BLaER1 treated with 17β-estradiol and CSF1 and Interleukin-3, amounts not matched to agents 10 nM and 100 nM (cell line): ENCODE measurements at regions not wholly inside any gene's neighbourhood (a gene's known extent, or its start where the extent isn't known, plus 50 kb on each side); places are given as distances from the start of the nearest gene placed in this dataset.
"Not testable (repeated sequence)": the region's sequence is repeated elsewhere in the genome, so short reads cannot be mapped to it uniquely, and the experiment has no call there.

Experiments
- H3K27ac ChIP-seq, 11 experiments: shearing (Covaris generic); formaldehyde crosslinking; 2 replicates each; pipeline ENCODE4 v1.8.1; 2022
- H3K27me3 ChIP-seq, 11 experiments: shearing (Covaris generic); formaldehyde crosslinking; 2 replicates each; pipeline ENCODE4 v1.8.1; 2022
- H3K36me3 ChIP-seq, 11 experiments: shearing (Covaris generic); formaldehyde crosslinking; 2 replicates each; pipeline ENCODE4 v1.8.1; 2022
- H3K4me1 ChIP-seq, 10 experiments: shearing (Covaris generic); formaldehyde crosslinking; 2 replicates each; pipeline ENCODE4 v1.8.1; 2022
- H3K4me2 ChIP-seq, 11 experiments: shearing (Covaris generic); formaldehyde crosslinking; 2 replicates each; pipeline ENCODE4 v1.8.1; 2022
- H3K4me3 ChIP-seq, 10 experiments: shearing (Covaris generic); formaldehyde crosslinking; 2 replicates each; pipeline ENCODE4 v1.8.1; 2022
- H3K9ac ChIP-seq, 11 experiments: shearing (Covaris generic); formaldehyde crosslinking; 2 replicates each; pipeline ENCODE4 v1.8.1; 2022
- H3K9me3 ChIP-seq, 11 experiments: shearing (Covaris generic); formaldehyde crosslinking; replicated peaks in 1 of 11; 2 replicates each; pipeline ENCODE4 v1.8.1; 2022
- H4K20me1 ChIP-seq, 11 experiments: shearing (Covaris generic); formaldehyde crosslinking; 2 replicates each; pipeline ENCODE4 v1.8.1; 2022
- Cebpa-rat ChIP-seq, 11 experiments: shearing (Covaris generic); IDR thresholded peaks; 2 replicates each; pipeline ENCODE4 v1.8.1; 2022

GRCh38 chrX:131399678-131400428, 110.7 kb upstream of the IGSF1 start:
- Histone ChIP-seq H3K27me3 (peaks cover 76 to 99% (median 95%) of the 10 kb centered on the region in 11 experiments), H3K4me1 (peaks cover 0 to 4% (median 0%) of the 10 kb centered on the region in 10 experiments; a peak in 2 of 20 replicates)
- peak in 8 of 11 experiments; percentile 17 to 68 (median 47); a peak in 8 of 22 replicates for TF ChIP-seq Cebpa-rat (IDR thresholded peaks at IDR 0.05)

GRCh38 chrX:131402124-131402811, 113.2 kb upstream of the IGSF1 start:
- H3K9me3 ChIP-seq = peaks cover 0 to 9% (median 0%) of the 10 kb centered on the region in 11 experiments; a peak in 1 of 22 replicates
- no peak overlapping the region for H3K9ac ChIP-seq
- no peak for TF ChIP-seq Cebpa-rat (IDR thresholded peaks at IDR 0.05)
- peaks cover 0 to 4% (median 0%) of the 10 kb centered on the region in 10 experiments; a peak in 2 of 20 replicates for H3K4me1 ChIP-seq
- H3K4me3 ChIP-seq = no peak overlapping the region
- H3K36me3 ChIP-seq = no peaks in the 10 kb centered on the region
- no peaks in the 10 kb centered on the region for H4K20me1 ChIP-seq
- H3K4me2 ChIP-seq = no peak overlapping the region
- H3K27ac ChIP-seq = no peak overlapping the region
- peaks cover 79 to 99% (median 95%) of the 10 kb centered on the region in 11 experiments for H3K27me3 ChIP-seq

More at GRCh38 chrX:131399678-131400428, 110.7 kb upstream of the IGSF1 start:
- no peak overlapping the region for H3K9ac ChIP-seq
- H3K4me2 ChIP-seq = no peak overlapping the region
- H3K27ac ChIP-seq = no peak overlapping the region
- no peak overlapping the region for H3K4me3 ChIP-seq
- no peaks in the 10 kb centered on the region for H3K36me3 ChIP-seq
- no peaks in the 10 kb centered on the region; a peak in 1 of 22 replicates for H4K20me1 ChIP-seq
- peaks cover 0 to 9% (median 0%) of the 10 kb centered on the region in 11 experiments; a peak in 1 of 22 replicates for H3K9me3 ChIP-seq

GRCh38 chrX:131405497-131405896, 116.4 kb upstream of the IGSF1 start:
- Histone ChIP-seq H3K4me3 (no peak overlapping the region), H3K36me3 (no peaks in the 10 kb centered on the region), H3K4me2 (no peak overlapping the region), H3K27ac (no peak overlapping the region), H3K4me1 (no peaks in the 10 kb centered on the region), H4K20me1 (no peaks in the 10 kb centered on the region), H3K9me3 (no peaks in the 10 kb centered on the region), H3K27me3 (peaks cover 77 to 100% (median 92%) of the 10 kb centered on the region in 11 experiments), H3K9ac (no peak overlapping the region)
- TF ChIP-seq Cebpa-rat (IDR thresholded peaks at IDR 0.05) = no peak

GRCh38 chrX:131424895-131425294, 119.0 kb upstream of the OR13H1 start:
- H3K4me3 ChIP-seq = no peak overlapping the region
- no peak overlapping the region for H3K9ac ChIP-seq
- H3K27ac ChIP-seq = no peak overlapping the region
- H3K4me1 ChIP-seq = peaks cover 0 to 20% (median 10%) of the 10 kb centered on the region in 10 experiments; a peak in 10 of 20 replicates
- no peaks in the 10 kb centered on the region for H3K36me3 ChIP-seq
- peak overlapping the region in 3 of 11 experiments; percentile 7 to 43 (median 12); a peak in 4 of 22 replicates for H3K4me2 ChIP-seq
- H3K9me3 ChIP-seq = peaks cover 0 to 13% (median 5%) of the 10 kb centered on the region in 11 experiments; a peak in 7 of 22 replicates
- TF ChIP-seq Cebpa-rat (IDR thresholded peaks at IDR 0.05) = no peak
- no peaks in the 10 kb centered on the region; a peak in 1 of 22 replicates for H4K20me1 ChIP-seq
- H3K27me3 ChIP-seq = peaks cover 90 to 100% (median 100%) of the 10 kb centered on the region in 11 experiments

- H3K27me3 ChIP-seq = peaks cover 64 to 91% (median 87%) of the 10 kb centered on the region in 11 experiments
- H3K9ac ChIP-seq, H3K4me2 ChIP-seq, H3K27ac ChIP-seq, H4K20me1 ChIP-seq, H3K4me3 ChIP-seq, H3K36me3 ChIP-seq: not testable (repeated sequence)
- peaks cover 0 to 13% (median 6%) of the 10 kb centered on the region in 11 experiments; a peak in 8 of 22 replicates for H3K9me3 ChIP-seq
- H3K4me1 ChIP-seq = peaks cover 0 to 13% (median 10%) of the 10 kb centered on the region in 10 experiments; a peak in 10 of 20 replicates
Measured at GRCh38 chrX:131430465-131430864, 113.4 kb upstream of the OR13H1 start.

- H3K9me3 ChIP-seq = peaks cover 0 to 5% (median 0%) of the 10 kb centered on the region in 11 experiments; a peak in 1 of 22 replicates
- no peak overlapping the region for H3K27ac ChIP-seq
- no peak overlapping the region for H3K9ac ChIP-seq
- no peak overlapping the region for H3K4me3 ChIP-seq
- H3K4me2 ChIP-seq = no peak overlapping the region
- no peak for TF ChIP-seq Cebpa-rat (IDR thresholded peaks at IDR 0.05)
- no peaks in the 10 kb centered on the region for H3K36me3 ChIP-seq
- H3K4me1 ChIP-seq = no peaks in the 10 kb centered on the region
- H3K27me3 ChIP-seq = peaks cover 70 to 94% (median 90%) of the 10 kb centered on the region in 11 experiments; a peak in 21 of 22 replicates
- H4K20me1 ChIP-seq = no peaks in the 10 kb centered on the region; a peak in 1 of 22 replicates
Measured at GRCh38 chrX:131441033-131441432, 102.8 kb upstream of the OR13H1 start.

- H3K9ac ChIP-seq = no peak overlapping the region
Measured at GRCh38 chrX:131445955-131446354, 97.9 kb upstream of the OR13H1 start.

GRCh38 chrX:131461855-131462254, 82.0 kb upstream of the OR13H1 start:
- H4K20me1 ChIP-seq, H3K9ac ChIP-seq, H3K4me3 ChIP-seq, H3K4me2 ChIP-seq, H3K27ac ChIP-seq, H3K36me3 ChIP-seq, H3K4me1 ChIP-seq: not testable (repeated sequence)
- H3K9me3 ChIP-seq = peaks cover 13 to 45% (median 14%) of the 10 kb centered on the region in 11 experiments
- H3K27me3 ChIP-seq = peaks cover 43 to 71% (median 64%) of the 10 kb centered on the region in 11 experiments

More at GRCh38 chrX:131445955-131446354, 97.9 kb upstream of the OR13H1 start:
- no peak for TF ChIP-seq Cebpa-rat (IDR thresholded peaks at IDR 0.05)
- Histone ChIP-seq H3K4me1 (no peaks in the 10 kb centered on the region), H3K27me3 (peaks cover 59 to 81% (median 75%) of the 10 kb centered on the region in 11 experiments), H3K36me3 (no peaks in the 10 kb centered on the region), H3K4me3 (no peak overlapping the region), H3K4me2 (no peak overlapping the region), H3K9me3 (peaks cover 0 to 12% (median 8%) of the 10 kb centered on the region in 11 experiments; a peak in 14 of 22 replicates), H3K27ac (no peak overlapping the region), H4K20me1 (no peaks in the 10 kb centered on the region; a peak in 1 of 22 replicates)

GRCh38 chrX:131473809-131474208, 70.1 kb upstream of the OR13H1 start:
- H3K9ac ChIP-seq, H4K20me1 ChIP-seq, H3K27ac ChIP-seq, H3K4me2 ChIP-seq, H3K36me3 ChIP-seq, H3K4me1 ChIP-seq, H3K4me3 ChIP-seq: not testable (repeated sequence)
- Histone ChIP-seq H3K9me3 (peaks cover 5 to 20% (median 9%) of the 10 kb centered on the region in 11 experiments), H3K27me3 (peaks cover 40 to 70% (median 59%) of the 10 kb centered on the region in 11 experiments; a peak in 21 of 22 replicates)
